Endothelial cell of umbilical vein (primary cell): ENCODE measurements at regions not wholly inside any gene's neighbourhood (a gene's known extent, or its start where the extent isn't known, plus 50 kb on each side); places are given as distances from the start of the nearest gene placed in this dataset.

Experiments used
- CTCF ChIP-seq, 2 donors: IDR thresholded peaks; 1 replicate in 1 of 2; 2 replicates in 1 of 2; pipeline ENCODE4 v1.5.1; 2011; ENCODE audit warnings: low read length in 2 of 2, mild to moderate bottlenecking in 2 of 2, moderate library complexity in 2 of 2, control low read depth in 1 of 2, inconsistent platforms in 1 of 2, low read depth in 1 of 2; ENCODE audit not compliant: insufficient read depth in 1 of 2; ENCODE audit errors: extremely low read depth in 1 of 2
- EZH2 ChIP-seq: IDR thresholded peaks from 2 replicates; pipeline ENCODE4 v1.6.1; 2012; ENCODE audit warnings: borderline replicate concordance, low read depth, mild to moderate bottlenecking, moderate library complexity, low read length, inconsistent platforms; ENCODE audit not compliant: severe bottlenecking
- FOS ChIP-seq: IDR thresholded peaks from 2 replicates; pipeline ENCODE4 v1.6.1; 2011; ENCODE audit warnings: mild to moderate bottlenecking, low read length, moderate library complexity, borderline replicate concordance; ENCODE audit not compliant: insufficient read depth
- MAX ChIP-seq: IDR thresholded peaks from 2 replicates; pipeline ENCODE4 v1.6.1; 2011; ENCODE audit not compliant: insufficient read depth, insufficient read length
- MYC ChIP-seq: IDR thresholded peaks from one replicate; pipeline ENCODE4 v1.6.1; 2011; ENCODE audit warnings: mild to moderate bottlenecking, low read depth, low read length
- POLR2A ChIP-seq: IDR thresholded peaks from 2 replicates; pipeline ENCODE4 v1.6.1; 2012; ENCODE audit warnings: low read depth, mild to moderate bottlenecking, control low read depth, low read length
- POLR2AphosphoS5 ChIP-seq: IDR thresholded peaks from 2 replicates; pipeline ENCODE4 v1.6.1; 2012; ENCODE audit warnings: low read depth, mild to moderate bottlenecking, control low read depth, low read length, moderate library complexity; ENCODE audit not compliant: insufficient read depth

GRCh38 chr22:49108636-49109315 lies 718.9 kb downstream of the BRD1 start:
- TF ChIP-seq EZH2, result no peak
- no peak for TF ChIP-seq CTCF (IDR thresholded peaks at IDR 0.05; ENCODE audit: extremely low read depth in 1 of 2, insufficient read depth in 1 of 2, low read depth in 1 of 2, low read length in 2 of 2)
- TF ChIP-seq POLR2AphosphoS5, result no peak
- no peak for TF ChIP-seq FOS
- TF ChIP-seq POLR2A, result no peak
- TF ChIP-seq MYC, result no peak
- TF ChIP-seq MAX, result no peak
